GM19238 (cell line): ENCODE measurements at regions not wholly inside any gene's neighbourhood (a gene's known extent, or its start where the extent isn't known, plus 50 kb on each side); places are given as distances from the start of the nearest gene placed in this dataset.

Source experiments
- DNase-seq: peaks from one replicate; pipeline ENCODE4 v3.0.0; 2011; ENCODE audit warnings: low spot score; ENCODE audit not compliant: insufficient read length

DNA sequence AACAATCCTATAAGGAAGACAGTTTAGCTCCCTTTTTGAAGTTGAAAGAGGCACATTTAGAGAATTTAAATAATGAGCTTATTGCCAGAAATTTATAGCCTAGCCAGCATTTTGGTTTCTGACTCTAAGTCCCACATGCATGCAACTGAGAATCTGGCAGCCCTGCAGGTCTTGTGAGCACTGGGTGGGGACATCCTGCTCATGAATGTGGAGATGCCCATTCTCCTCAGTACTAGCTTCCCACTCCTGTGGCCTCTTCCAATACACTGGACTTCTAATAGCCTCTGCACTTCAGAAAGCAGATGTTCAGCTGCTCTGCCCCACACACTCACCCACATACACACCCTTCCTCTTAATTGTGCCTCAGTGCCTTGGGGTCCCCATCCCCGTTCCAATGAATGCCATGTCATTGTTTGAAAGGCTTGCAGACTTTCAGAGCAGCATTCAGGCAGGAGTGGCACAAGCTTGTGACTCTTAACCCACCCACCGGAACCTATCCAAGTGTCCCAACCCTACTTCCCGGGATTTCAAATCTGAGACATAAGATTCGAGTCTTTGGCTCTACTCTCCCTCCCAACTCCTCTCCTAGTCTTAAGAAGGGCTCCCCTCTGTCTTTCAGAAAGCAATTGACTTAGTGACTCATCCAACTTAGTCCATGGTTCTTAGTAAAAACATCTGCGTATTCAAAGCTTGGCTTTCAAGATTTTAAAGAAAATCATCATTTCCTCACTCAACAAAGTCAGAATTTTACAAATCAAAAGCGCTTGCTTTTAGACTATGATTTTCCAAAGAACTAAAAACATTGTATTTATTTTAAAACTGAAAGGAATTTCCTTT, 80.0 kb upstream of the FREM2 start:
- DNase-seq = no peak

DNA sequence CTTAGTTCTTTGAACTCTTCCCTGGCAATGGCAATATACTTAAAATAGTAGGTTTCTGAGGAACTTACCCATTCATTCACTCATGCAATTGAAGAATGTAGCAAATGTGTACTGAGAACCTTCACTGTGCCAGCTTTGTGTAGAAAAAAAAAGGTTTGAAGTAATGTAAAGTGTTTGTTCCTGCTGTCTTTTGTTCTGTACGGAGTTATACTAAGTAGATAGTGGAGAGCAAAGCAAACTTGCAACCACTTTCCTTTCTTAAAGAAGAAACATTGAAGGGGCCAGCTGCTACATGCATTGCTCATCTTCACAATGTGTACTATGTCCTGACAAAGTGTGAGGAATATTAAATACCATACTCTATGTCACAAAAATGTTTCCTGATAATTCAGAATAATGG, 68.9 kb upstream of the FREM2 start:
- no peak for DNase-seq

GRCh38 chr13:38618336-38618735, 68.5 kb upstream of the FREM2 start:
- no peak for DNase-seq

GRCh38 chr13:38618881-38619280, 68.0 kb upstream of the FREM2 start:
- no peak for DNase-seq

- DNase-seq = no peak
Measured at GRCh38 chr13:38620876-38621275, 66.0 kb upstream of the FREM2 start.

GRCh38 chr13:38624822-38625221, 62.1 kb upstream of the FREM2 start:
- DNase-seq = no peak

DNA sequence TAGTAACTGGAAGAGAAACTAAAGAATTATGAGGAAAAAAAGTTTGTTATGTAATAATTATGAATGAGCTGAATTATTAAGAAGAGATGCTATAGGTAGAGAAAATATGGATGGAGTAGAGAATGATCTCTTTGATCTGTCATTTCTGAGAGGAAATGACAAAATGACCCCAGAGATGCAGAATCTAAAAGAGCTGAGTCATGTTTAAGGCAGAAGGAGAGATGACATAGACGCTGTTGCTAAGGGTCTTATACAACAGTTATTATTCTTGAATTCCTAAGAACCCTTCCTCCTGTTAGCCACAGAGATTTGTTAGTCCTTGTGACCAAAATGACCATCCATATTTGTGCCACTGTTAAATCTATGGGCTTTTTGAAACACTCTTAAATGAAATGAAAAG, 58.3 kb upstream of the FREM2 start:
- DNase-seq = no peak

DNA sequence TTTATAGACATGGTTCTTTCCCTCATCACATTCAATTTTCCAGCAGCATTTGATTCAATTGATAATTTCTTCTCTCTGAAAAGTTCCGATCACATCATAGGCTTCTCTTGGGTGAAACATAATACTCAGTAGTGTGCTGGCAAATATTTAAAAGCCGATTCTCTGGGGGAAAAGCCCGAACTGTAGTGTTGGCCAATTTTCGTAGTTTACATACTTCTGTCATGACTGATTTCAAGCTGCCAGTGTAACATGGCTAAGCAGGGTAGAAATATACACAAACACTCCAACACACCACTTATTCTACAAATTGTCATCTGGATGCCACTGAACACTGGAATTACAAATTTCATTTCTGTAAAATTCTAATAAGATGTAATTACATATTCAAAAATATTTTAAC, 56.1 kb upstream of the FREM2 start:
- no peak for DNase-seq

DNA sequence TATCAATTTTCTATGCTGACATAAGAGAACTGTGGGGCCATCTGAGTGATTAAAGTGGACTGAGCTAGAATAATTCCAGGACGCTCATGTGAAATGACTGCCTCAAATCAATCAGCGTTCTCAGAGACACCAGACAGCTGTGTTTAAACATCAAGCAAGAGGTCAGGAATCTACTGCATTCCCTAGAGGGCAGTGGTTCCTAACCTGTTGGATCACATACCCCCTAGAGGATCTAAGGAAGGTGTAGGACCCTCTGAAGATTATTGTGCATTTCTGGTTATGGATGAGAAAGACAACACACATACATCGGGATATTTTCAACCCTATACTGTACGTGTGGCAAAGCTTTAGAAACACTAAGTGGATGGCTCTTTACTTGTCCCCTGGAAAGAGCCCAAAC, 51.8 kb upstream of the FREM2 start:
- no peak for DNase-seq

DNA sequence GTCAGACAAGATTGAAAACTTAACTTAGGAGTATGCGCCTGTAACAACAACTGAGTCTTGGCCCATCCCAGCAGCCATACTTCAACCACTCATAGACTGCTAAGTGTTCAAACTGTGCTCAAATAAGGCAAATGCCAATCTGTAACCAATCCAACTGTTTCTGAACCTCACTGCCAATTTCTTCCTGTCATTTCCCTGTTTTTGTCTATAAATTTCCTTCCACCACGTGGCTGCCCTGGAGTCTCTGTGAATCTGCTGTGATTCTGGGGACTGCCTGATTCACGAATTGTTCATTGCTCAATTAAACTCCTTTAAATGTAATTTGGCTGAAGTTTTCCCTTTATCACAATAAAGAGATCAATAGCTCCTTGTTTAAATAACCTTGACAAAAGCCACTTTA, 50.8 kb upstream of the FREM2 start:
- no peak for DNase-seq

- DNase-seq = no peak
Measured at GRCh38 chr13:38636761-38637160, 50.1 kb upstream of the FREM2 start.
